ENCODE measurements at regions not wholly inside any gene's neighbourhood (a gene's known extent, or its start where the extent isn't known, plus 50 kb on each side); places are given as distances from the start of the nearest gene placed in this dataset.

- Histone ChIP-seq H3K9ac (ENCODE audit: insufficient read depth, low read length) (no peak overlapping the region), H3K4me1 (ENCODE audit: control insufficient read depth, extremely low read depth, insufficient read depth, low read length) (peaks cover 2% of the 10 kb centered on the region), H4K20me1 (ENCODE audit: control insufficient read depth, extremely low read depth, insufficient read depth, low read length) (no peaks in the 10 kb centered on the region), H3K4me2 (ENCODE audit: extremely low read depth, insufficient read depth, low read length) (no peak overlapping the region), H3K27me3 (ENCODE audit: control insufficient read depth, insufficient read depth, low read length) (no peaks in the 10 kb centered on the region), H3K27ac (ENCODE audit: insufficient read depth, low read length) (no peak overlapping the region), H3K36me3 (ENCODE audit: control insufficient read depth, insufficient read depth, low read length) (no peaks in the 10 kb centered on the region), H3K4me3 (replicated peaks in 1 of 4; ENCODE audit: control extremely low read depth in 1 of 4, insufficient read depth in 1 of 4, low read depth in 3 of 4, low read length in 4 of 4) (no peak overlapping the region), H2AFZ (ENCODE audit: low read length) (no peak overlapping the region), H3K79me2 (ENCODE audit: control insufficient read depth, insufficient read depth, low read length) (no peaks in the 10 kb centered on the region), H3K9me3 (ENCODE audit: control insufficient read depth, insufficient read depth, low read depth, low read length) (no peaks in the 10 kb centered on the region)
- peak; percentile 17 to 63 for DNase-seq (ENCODE audit: low read depth in 2 of 2)
- TF ChIP-seq EZH2 (IDR thresholded peaks at IDR 0.05; ENCODE audit: low read length, missing control alignments) (no peak), CTCF (conservative IDR thresholded peaks at IDR 0.05 in 1 of 2, IDR thresholded peaks at IDR 0.05 in 1 of 2; ENCODE audit: low read depth in 1 of 2, low read length in 2 of 2) (no peak)
Measured at GRCh38 chr10:33657154-33657908, 322.9 kb upstream of the NRP1 start.

- TF ChIP-seq CTCF (conservative IDR thresholded peaks at IDR 0.05 in 1 of 2, IDR thresholded peaks at IDR 0.05 in 1 of 2; ENCODE audit: low read depth in 1 of 2, low read length in 2 of 2) (no peak), EZH2 (IDR thresholded peaks at IDR 0.05; ENCODE audit: low read length, missing control alignments) (no peak)
- H3K9ac ChIP-seq (ENCODE audit: insufficient read depth, low read length): no peak overlapping the region
- no peaks in the 10 kb centered on the region for H3K79me2 ChIP-seq (ENCODE audit: control insufficient read depth, insufficient read depth, low read length)
- DNase-seq (ENCODE audit: low read depth in 2 of 2): peak in 1 of 2 donors; percentile 38
- no peak overlapping the region for H3K4me3 ChIP-seq (replicated peaks in 1 of 4; ENCODE audit: control extremely low read depth in 1 of 4, insufficient read depth in 1 of 4, low read depth in 3 of 4, low read length in 4 of 4)
- H4K20me1 ChIP-seq (ENCODE audit: control insufficient read depth, extremely low read depth, insufficient read depth, low read length): no peaks in the 10 kb centered on the region
- H3K4me2 ChIP-seq (ENCODE audit: extremely low read depth, insufficient read depth, low read length): no peak overlapping the region
- H3K27me3 ChIP-seq (ENCODE audit: control insufficient read depth, insufficient read depth, low read length): no peaks in the 10 kb centered on the region
- no peaks in the 10 kb centered on the region for H3K9me3 ChIP-seq (ENCODE audit: control insufficient read depth, insufficient read depth, low read depth, low read length)
- H2AFZ ChIP-seq (ENCODE audit: low read length): no peak overlapping the region
- H3K36me3 ChIP-seq (ENCODE audit: control insufficient read depth, insufficient read depth, low read length): no peaks in the 10 kb centered on the region
- H3K4me1 ChIP-seq (ENCODE audit: control insufficient read depth, extremely low read depth, insufficient read depth, low read length): no peaks in the 10 kb centered on the region
- H3K27ac ChIP-seq (ENCODE audit: insufficient read depth, low read length): no peak overlapping the region
Measured at GRCh38 chr10:33655921-33656320, 321.5 kb upstream of the NRP1 start.

- H3K9ac ChIP-seq (ENCODE audit: insufficient read depth, low read length): no peak overlapping the region
- H3K4me2 ChIP-seq (ENCODE audit: extremely low read depth, insufficient read depth, low read length): no peak overlapping the region
- no peak for TF ChIP-seq EZH2 (IDR thresholded peaks at IDR 0.05; ENCODE audit: low read length, missing control alignments)
- no peak for TF ChIP-seq CTCF (conservative IDR thresholded peaks at IDR 0.05 in 1 of 2, IDR thresholded peaks at IDR 0.05 in 1 of 2; ENCODE audit: low read depth in 1 of 2, low read length in 2 of 2)
- no peak overlapping the region for H3K4me3 ChIP-seq (replicated peaks in 1 of 4; ENCODE audit: control extremely low read depth in 1 of 4, insufficient read depth in 1 of 4, low read depth in 3 of 4, low read length in 4 of 4)
- no peaks in the 10 kb centered on the region for H3K9me3 ChIP-seq (ENCODE audit: control insufficient read depth, insufficient read depth, low read depth, low read length)
- H3K27ac ChIP-seq (ENCODE audit: insufficient read depth, low read length): no peak overlapping the region
- no peaks in the 10 kb centered on the region for H4K20me1 ChIP-seq (ENCODE audit: control insufficient read depth, extremely low read depth, insufficient read depth, low read length)
- DNase-seq (ENCODE audit: low read depth in 2 of 2): peak in 1 of 2 donors; percentile 18
- no peak overlapping the region for H2AFZ ChIP-seq (ENCODE audit: low read length)
- no peaks in the 10 kb centered on the region for H3K36me3 ChIP-seq (ENCODE audit: control insufficient read depth, insufficient read depth, low read length)
- H3K4me1 ChIP-seq (ENCODE audit: control insufficient read depth, extremely low read depth, insufficient read depth, low read length): no peaks in the 10 kb centered on the region
- no peaks in the 10 kb centered on the region for H3K79me2 ChIP-seq (ENCODE audit: control insufficient read depth, insufficient read depth, low read length)
- H3K27me3 ChIP-seq (ENCODE audit: control insufficient read depth, insufficient read depth, low read length): no peaks in the 10 kb centered on the region
Measured at GRCh38 chr10:33655165-33655815, 320.8 kb upstream of the NRP1 start.
